Neural progenitor cell (in vitro differentiated cells): ENCODE measurements at regions not wholly inside any gene's neighbourhood (a gene's known extent, or its start where the extent isn't known, plus 50 kb on each side); places are given as distances from the start of the nearest gene placed in this dataset.

Experiments used
- DNase-seq: peaks from one replicate; pipeline ENCODE4 v3.0.0-alpha.2; 2016; ENCODE audit warnings: low spot score
- H2AFZ ChIP-seq: fragments of 200-600 bp; sonication (generic); replicated peaks from 2 replicates; pipeline ENCODE4 v1.6.1; 2016; ENCODE audit warnings: antibody characterized with exemption
- H3F3A ChIP-seq: fragments of 200-600 bp; sonication (generic); 2 replicates; pipeline ENCODE4 v1.6.1; 2016; ENCODE audit warnings: antibody characterized with exemption, low read depth
- H3K27ac ChIP-seq: fragments of 200-600 bp; sonication (generic); 2 replicates; pipeline ENCODE4 v1.5.1; 2016; ENCODE audit warnings: mild to moderate bottlenecking
- H3K27me3 ChIP-seq: fragments of 200-600 bp; sonication (generic); 2 replicates; pipeline ENCODE4 v1.6.1; 2016; ENCODE audit warnings: mild to moderate bottlenecking, moderate library complexity
- H3K36me3 ChIP-seq: fragments of 200-600 bp; sonication (generic); 2 replicates; pipeline ENCODE4 v1.5.1; 2016
- H3K4me1 ChIP-seq: fragments of 200-600 bp; sonication (generic); 2 replicates; pipeline ENCODE4 v1.6.1; 2016; ENCODE audit warnings: mixed run types
- H3K4me2 ChIP-seq: fragments of 200-600 bp; sonication (generic); 2 replicates; pipeline ENCODE4 v1.6.1; 2016
- H3K4me3 ChIP-seq: fragments of 200-600 bp; sonication (generic); 2 replicates; pipeline ENCODE4 v1.5.1; 2016
- H3K79me2 ChIP-seq: fragments of 200-600 bp; sonication (generic); 2 replicates; pipeline ENCODE4 v1.6.1; 2016; ENCODE audit warnings: low read depth
- H3K9ac ChIP-seq: fragments of 200-600 bp; sonication (generic); 2 replicates; pipeline ENCODE4 v1.6.1; 2016
- H3K9me3 ChIP-seq: fragments of 200-600 bp; sonication (generic); 2 replicates; pipeline ENCODE4 v1.5.1; 2016; ENCODE audit warnings: low read depth
- H4K20me1 ChIP-seq: fragments of 200-600 bp; sonication (generic); 2 replicates; pipeline ENCODE4 v1.6.1; 2016; ENCODE audit warnings: low read depth
- H3K27ac Mint-ChIP-seq: 3 replicates; pipeline ENCODE4 v1.8.0; 2021; ENCODE audit warnings: mixed read lengths
- H3K27me3 Mint-ChIP-seq: 2 replicates; pipeline ENCODE4 v1.8.0; 2022; ENCODE audit warnings: low read depth, mild to moderate bottlenecking, inconsistent platforms, moderate library complexity, mixed read lengths; ENCODE audit not compliant: insufficient read depth
- H3K36me3 Mint-ChIP-seq: 3 replicates; pipeline ENCODE4 v1.8.0; 2021; ENCODE audit warnings: mixed read lengths
- H3K4me1 Mint-ChIP-seq: 3 replicates; pipeline ENCODE4 v1.8.0; 2021; ENCODE audit warnings: mixed read lengths
- H3K4me3 Mint-ChIP-seq: 3 replicates; pipeline ENCODE4 v1.8.0; 2021; ENCODE audit warnings: mild to moderate bottlenecking, moderate library complexity, mixed read lengths
- H3K9me3 Mint-ChIP-seq: 3 replicates; pipeline ENCODE4 v1.8.0; 2020; ENCODE audit warnings: mixed read lengths
- EZH2 ChIP-seq: fragments of 200-600 bp; sonication (generic); IDR thresholded peaks from 2 replicates; pipeline ENCODE4 v1.6.1; 2017; ENCODE audit warnings: antibody characterized with exemption, mild to moderate bottlenecking, moderate library complexity
- EZH2phosphoT487 ChIP-seq: fragments of 200-600 bp; sonication (generic); IDR thresholded peaks from 2 replicates; pipeline ENCODE4 v1.6.1; 2017; ENCODE audit warnings: antibody characterized with exemption
- TF ChIP-seq, protein P1 (sequence below): fragments of 200-600 bp; sonication (generic); IDR thresholded peaks from 2 replicates; pipeline ENCODE4 v1.5.1; 2017; ENCODE audit warnings: antibody characterized with exemption, mild to moderate bottlenecking

DNA sequence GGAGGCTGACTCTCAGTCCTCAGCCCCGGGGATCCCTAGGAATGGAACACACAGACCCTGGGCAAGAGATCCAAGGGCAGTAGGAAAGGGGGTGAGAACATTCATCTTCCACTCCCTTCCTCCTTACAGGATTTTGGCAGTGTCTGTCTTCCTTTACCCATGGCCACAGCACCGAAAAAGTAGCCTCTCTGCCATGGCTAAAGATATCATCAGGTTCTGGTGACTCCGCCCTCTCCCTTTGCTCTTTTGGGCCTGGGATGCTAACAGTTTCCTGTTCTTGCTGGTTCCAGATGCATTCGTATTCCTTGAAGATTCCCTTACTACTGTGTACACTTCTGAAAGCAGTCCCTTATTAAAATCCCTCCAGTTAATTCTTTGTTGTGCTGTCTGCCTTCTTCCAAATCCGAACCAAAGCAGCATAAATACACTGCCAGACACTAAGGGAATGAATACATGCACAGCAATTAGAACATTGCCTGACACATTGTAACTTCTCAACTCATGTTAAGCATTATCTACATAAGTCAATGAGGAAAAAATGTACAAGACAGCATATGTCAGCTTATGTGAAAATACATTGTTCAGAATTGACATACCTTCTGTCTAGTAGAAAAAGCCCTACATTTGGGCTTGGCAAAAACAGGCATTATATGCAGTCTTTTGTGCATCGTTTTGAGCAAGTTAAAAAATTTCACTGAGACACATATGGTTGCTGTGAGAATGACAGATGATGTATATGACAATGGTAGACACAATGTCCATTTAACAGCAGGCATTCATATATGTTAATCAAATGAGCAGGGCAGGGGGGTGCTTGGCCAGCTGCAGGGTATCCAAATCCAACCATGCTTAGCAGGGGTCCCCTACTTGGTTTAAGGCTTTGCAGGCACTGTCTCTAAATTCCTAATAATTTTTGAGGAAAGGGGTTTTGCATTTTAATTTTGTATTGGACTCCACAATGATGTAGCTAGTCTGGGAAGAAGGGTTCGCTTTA is 58.8 kb upstream of the RAI14 start:
- no peaks in the 10 kb centered on the region for H3K9me3 Mint-ChIP-seq
- H3K36me3 Mint-ChIP-seq, result no peaks in the 10 kb centered on the region
- H3K36me3 ChIP-seq, result no peaks in the 10 kb centered on the region
- no peak for TF ChIP-seq EZH2phosphoT487
- TF ChIP-seq, protein P1, sequence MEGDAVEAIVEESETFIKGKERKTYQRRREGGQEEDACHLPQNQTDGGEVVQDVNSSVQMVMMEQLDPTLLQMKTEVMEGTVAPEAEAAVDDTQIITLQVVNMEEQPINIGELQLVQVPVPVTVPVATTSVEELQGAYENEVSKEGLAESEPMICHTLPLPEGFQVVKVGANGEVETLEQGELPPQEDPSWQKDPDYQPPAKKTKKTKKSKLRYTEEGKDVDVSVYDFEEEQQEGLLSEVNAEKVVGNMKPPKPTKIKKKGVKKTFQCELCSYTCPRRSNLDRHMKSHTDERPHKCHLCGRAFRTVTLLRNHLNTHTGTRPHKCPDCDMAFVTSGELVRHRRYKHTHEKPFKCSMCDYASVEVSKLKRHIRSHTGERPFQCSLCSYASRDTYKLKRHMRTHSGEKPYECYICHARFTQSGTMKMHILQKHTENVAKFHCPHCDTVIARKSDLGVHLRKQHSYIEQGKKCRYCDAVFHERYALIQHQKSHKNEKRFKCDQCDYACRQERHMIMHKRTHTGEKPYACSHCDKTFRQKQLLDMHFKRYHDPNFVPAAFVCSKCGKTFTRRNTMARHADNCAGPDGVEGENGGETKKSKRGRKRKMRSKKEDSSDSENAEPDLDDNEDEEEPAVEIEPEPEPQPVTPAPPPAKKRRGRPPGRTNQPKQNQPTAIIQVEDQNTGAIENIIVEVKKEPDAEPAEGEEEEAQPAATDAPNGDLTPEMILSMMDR, result no peak
- no peak overlapping the region for H3K27ac ChIP-seq
- no peak overlapping the region for H3K4me2 ChIP-seq
- no peak overlapping the region for H3K4me3 ChIP-seq
- no peaks in the 10 kb centered on the region for H3K27me3 ChIP-seq
- H4K20me1 ChIP-seq, result no peaks in the 10 kb centered on the region
- H2AFZ ChIP-seq, result peak overlapping the region; percentile 26
- H3F3A ChIP-seq, result no peaks in the 10 kb centered on the region
- peaks cover 18% of the 10 kb centered on the region for H3K4me1 Mint-ChIP-seq
- DNase-seq, result no peak
- no peak overlapping the region for H3K9ac ChIP-seq
- no peak overlapping the region for H3K4me3 Mint-ChIP-seq
- H3K27ac Mint-ChIP-seq, result no peak overlapping the region
- H3K9me3 ChIP-seq, result no peaks in the 10 kb centered on the region
- no peaks in the 10 kb centered on the region for H3K4me1 ChIP-seq
- no peaks in the 10 kb centered on the region for H3K79me2 ChIP-seq
- H3K27me3 Mint-ChIP-seq, result no peaks in the 10 kb centered on the region

DNA sequence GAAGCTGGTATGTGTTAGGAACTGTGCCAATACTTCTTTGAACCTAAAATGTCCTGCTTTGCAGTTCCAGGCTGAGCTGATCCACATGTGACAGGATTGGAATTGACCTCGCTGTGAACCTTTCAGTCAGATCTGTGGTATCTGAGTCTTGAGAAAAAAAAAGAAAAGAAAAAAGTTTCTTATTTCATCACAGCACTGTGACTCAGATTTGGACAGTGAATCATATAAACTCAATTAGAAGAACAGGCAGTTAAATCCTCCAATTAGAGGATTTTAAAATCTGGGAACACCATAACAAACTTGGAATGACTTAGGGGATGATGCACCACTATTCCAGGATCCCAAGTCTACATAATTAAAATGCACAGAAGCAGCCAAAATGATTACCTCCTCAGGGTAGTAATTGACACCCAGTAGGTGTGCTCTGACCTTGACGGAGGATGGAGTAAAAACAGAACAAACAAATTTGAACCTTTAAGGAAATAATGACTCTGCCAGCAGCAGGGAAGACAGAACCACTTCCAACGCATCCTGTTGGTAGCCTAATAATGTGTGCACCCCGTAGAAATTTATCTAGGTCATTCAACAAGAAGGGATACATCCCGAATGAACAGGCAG is 57.8 kb upstream of the RAI14 start:
- no peak overlapping the region for H3K4me3 Mint-ChIP-seq
- DNase-seq, result no peak
- no peaks in the 10 kb centered on the region for H3K9me3 Mint-ChIP-seq
- no peaks in the 10 kb centered on the region for H3K36me3 Mint-ChIP-seq
- Histone ChIP-seq H3F3A (no peaks in the 10 kb centered on the region), H3K36me3 (no peaks in the 10 kb centered on the region), H4K20me1 (no peaks in the 10 kb centered on the region), H3K79me2 (no peaks in the 10 kb centered on the region), H2AFZ (no peak overlapping the region), H3K27ac (no peak overlapping the region), H3K9me3 (no peaks in the 10 kb centered on the region), H3K9ac (no peak overlapping the region), H3K4me1 (no peaks in the 10 kb centered on the region), H3K4me3 (no peak overlapping the region), H3K4me2 (no peak overlapping the region), H3K27me3 (no peaks in the 10 kb centered on the region)
- H3K27ac Mint-ChIP-seq, result no peak overlapping the region
- peaks cover 18% of the 10 kb centered on the region for H3K4me1 Mint-ChIP-seq
- TF ChIP-seq EZH2phosphoT487, result no peak
- no peak for TF ChIP-seq EZH2
- TF ChIP-seq, protein P1, result no peak
- peaks cover 2% of the 10 kb centered on the region for H3K27me3 Mint-ChIP-seq

DNA sequence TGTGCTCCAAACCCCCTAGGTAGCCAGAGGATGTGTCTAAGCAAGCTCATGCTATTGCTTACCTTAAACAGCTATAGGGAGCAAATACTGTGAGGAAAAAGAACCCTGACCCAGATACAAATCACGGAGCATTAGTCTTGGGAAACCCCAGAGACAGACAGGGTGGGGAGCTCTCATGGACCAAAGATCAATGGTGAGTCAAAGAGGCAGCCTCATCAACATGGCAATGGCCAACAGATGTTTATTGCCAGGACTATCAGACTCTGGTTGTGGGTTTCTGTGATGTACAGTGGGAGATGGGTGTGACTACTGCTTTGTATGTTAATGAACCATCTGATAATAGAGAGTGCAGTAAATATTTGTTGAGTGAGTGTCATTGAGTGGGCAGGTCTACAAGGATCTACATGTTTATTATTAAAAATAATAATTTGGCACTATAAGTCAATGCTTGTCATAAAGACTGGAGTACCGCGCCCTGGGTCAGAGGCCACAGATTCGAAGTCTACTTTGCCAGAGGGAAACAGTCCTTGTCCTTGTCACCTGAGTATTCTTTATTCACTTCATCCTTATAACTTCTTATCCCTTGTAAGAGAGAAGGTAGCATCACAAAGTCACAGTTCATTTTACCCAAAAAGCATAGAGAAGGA is 56.5 kb upstream of the RAI14 start:
- no peak overlapping the region for H3K27ac Mint-ChIP-seq
- no peak for TF ChIP-seq EZH2
- no peak for TF ChIP-seq EZH2phosphoT487
- TF ChIP-seq, protein P1, result no peak
- no peaks in the 10 kb centered on the region for H3K36me3 ChIP-seq

More for the DNA sequence above, 56.5 kb upstream of the RAI14 start:
- Mint-ChIP-seq H3K27me3 (peaks cover 2% of the 10 kb centered on the region), H3K9me3 (no peaks in the 10 kb centered on the region), H3K4me3 (no peak overlapping the region), H3K36me3 (no peaks in the 10 kb centered on the region), H3K4me1 (peaks cover 18% of the 10 kb centered on the region)
- Histone ChIP-seq H3K9me3 (no peaks in the 10 kb centered on the region), H3K4me1 (no peaks in the 10 kb centered on the region), H3K79me2 (no peaks in the 10 kb centered on the region), H3F3A (no peaks in the 10 kb centered on the region), H3K9ac (no peak overlapping the region), H3K4me2 (no peak overlapping the region), H3K27ac (no peak overlapping the region), H2AFZ (no peak overlapping the region), H3K4me3 (no peak overlapping the region), H4K20me1 (no peaks in the 10 kb centered on the region), H3K27me3 (no peaks in the 10 kb centered on the region)
- DNase-seq, result no peak
